Lower lobe of right lung (tissue), 2 donors: ENCODE measurements at regions not wholly inside any gene's neighbourhood (a gene's known extent, or its start where the extent isn't known, plus 50 kb on each side); places are given as distances from the start of the nearest gene placed in this dataset.

Experiments used
- ATAC-seq, 2 donors: fragments of 200-7000 bp; cut with Tn5 transposase; one replicate each; pipeline ENCODE4 v1.9.1; 2020 to 2022; ENCODE audit warnings: mild to moderate bottlenecking in 2 of 2, moderate library complexity in 2 of 2
- DNase-seq: peaks from one replicate; pipeline ENCODE4 v3.0.0-alpha.2; 2020
- H3K27ac ChIP-seq: fragments of 200-600 bp; one replicate; pipeline ENCODE4 v1.8.0; 2022
- H3K27me3 ChIP-seq: fragments of 200-600 bp; one replicate; pipeline ENCODE4 v1.8.0; 2022; ENCODE audit warnings: low read depth
- H3K36me3 ChIP-seq: fragments of 200-600 bp; one replicate; pipeline ENCODE4 v1.8.0; 2022; ENCODE audit warnings: mild to moderate bottlenecking
- H3K4me1 ChIP-seq: fragments of 200-600 bp; one replicate; pipeline ENCODE4 v1.8.0; 2022
- H3K4me3 ChIP-seq: fragments of 200-600 bp; one replicate; pipeline ENCODE4 v1.8.0; 2022; ENCODE audit warnings: mild to moderate bottlenecking
- H3K9me3 ChIP-seq: fragments of 200-600 bp; one replicate; pipeline ENCODE4 v1.8.0; 2022
- CTCF ChIP-seq: fragments of 200-600 bp; IDR thresholded peaks from one replicate; pipeline ENCODE4 v1.8.0; 2022; ENCODE audit warnings: antibody characterized with exemption, mild to moderate bottlenecking
- intact Hi-C: fragments of 100-400 bp; cut with DNase I; formaldehyde crosslinking; loops from one replicate; pipeline ENCODE4 v1.11.0; 2022
- donor health status: DM: no; HTN: yes; CAD: no; lungs with severe emphysema.

DNA sequence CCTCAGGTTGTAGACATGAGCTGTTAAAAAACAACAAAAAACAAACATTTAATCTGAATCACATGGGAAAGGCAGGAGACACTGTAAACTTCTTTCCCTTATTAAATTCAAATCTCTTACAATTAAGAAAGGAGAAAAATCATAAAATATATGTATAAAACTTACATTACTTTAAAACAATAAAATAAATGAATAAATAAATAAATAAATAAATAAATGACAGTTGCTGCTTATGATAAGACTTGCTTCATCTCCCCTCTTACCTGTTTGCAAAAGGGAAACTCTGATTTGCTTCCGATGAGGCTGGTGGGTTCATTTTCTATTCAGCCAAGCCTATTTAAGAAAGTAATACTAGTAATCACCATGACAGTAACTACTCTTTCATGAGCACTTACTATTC is 353.4 kb upstream of the TBL1XR1 start:
- DNase-seq (no peak), ATAC-seq (no peak)
- H3K9me3 ChIP-seq: no peaks in the 10 kb centered on the region
- H3K4me3 ChIP-seq: no peak overlapping the region
- no peak for TF ChIP-seq CTCF
- intact Hi-C loops: no loop called here
- H3K27me3 ChIP-seq: no peaks in the 10 kb centered on the region
- H3K4me1 ChIP-seq: peaks cover 11% of the 10 kb centered on the region
- H3K36me3 ChIP-seq: no peaks in the 10 kb centered on the region
- H3K27ac ChIP-seq: no peak overlapping the region

DNA sequence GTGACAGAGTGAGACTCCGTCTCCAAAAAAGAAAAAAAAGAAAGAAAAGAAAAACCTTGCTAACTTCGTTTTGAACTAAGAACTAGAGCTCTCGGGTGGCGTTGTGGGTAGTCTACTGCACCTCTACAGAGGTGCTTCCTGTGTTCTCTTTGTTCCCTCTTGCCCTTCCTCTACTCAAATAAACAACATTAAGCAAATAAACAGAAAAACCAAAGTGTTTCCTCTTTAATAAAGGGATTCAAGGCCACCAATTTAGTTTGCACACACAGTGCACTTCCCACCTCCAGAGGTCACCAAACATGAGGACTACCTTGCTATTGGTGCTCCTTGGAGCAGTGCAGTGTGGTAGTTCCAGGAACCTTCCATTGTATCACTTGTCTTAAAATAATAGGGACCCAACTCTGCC is 354.2 kb upstream of the TBL1XR1 start:
- Histone ChIP-seq H3K27ac (no peak overlapping the region), H3K9me3 (no peaks in the 10 kb centered on the region), H3K4me3 (no peak overlapping the region), H3K4me1 (peaks cover 11% of the 10 kb centered on the region), H3K27me3 (no peaks in the 10 kb centered on the region), H3K36me3 (no peaks in the 10 kb centered on the region)
- no peak for TF ChIP-seq CTCF
- peak; percentile 24 to 29 for ATAC-seq
- DNase-seq: no peak
- intact Hi-C loops: no loop called here

- H3K9me3 ChIP-seq: no peaks in the 10 kb centered on the region
- H3K4me3 ChIP-seq: no peak overlapping the region
- TF ChIP-seq CTCF: no peak
- H3K36me3 ChIP-seq: no peaks in the 10 kb centered on the region
- DNase-seq (no peak), ATAC-seq (no peak)
- peaks cover 11% of the 10 kb centered on the region for H3K4me1 ChIP-seq
- intact Hi-C loops: no loop called here
- no peaks in the 10 kb centered on the region for H3K27me3 ChIP-seq
- H3K27ac ChIP-seq: no peak overlapping the region
Measured at GRCh38 chr3:177552051-177552450, 354.8 kb upstream of the TBL1XR1 start.

DNA sequence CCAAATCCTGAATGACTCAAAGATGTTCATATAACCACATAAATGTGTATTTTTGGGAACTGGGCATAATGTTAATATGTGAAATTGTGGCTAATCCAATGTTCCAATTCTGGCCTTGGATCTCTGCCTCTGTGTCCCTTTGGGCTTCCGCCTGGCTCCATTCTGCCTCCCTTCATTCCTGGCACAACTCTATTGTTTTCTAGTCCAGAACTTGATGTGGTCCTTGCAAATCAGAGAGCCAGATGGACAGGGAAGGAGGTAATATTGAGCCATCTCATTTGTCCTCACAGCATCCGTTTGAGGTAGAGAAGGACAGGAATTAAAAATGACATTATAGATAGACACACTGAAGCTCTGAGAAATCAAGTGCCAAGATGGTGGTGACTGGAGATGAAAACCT is 355.7 kb upstream of the TBL1XR1 start:
- no peak for DNase-seq

GRCh38 chr3:177553579-177553978 is 356.3 kb upstream of the TBL1XR1 start:
- Histone ChIP-seq H3K36me3 (no peaks in the 10 kb centered on the region), H3K27ac (no peak overlapping the region), H3K4me1 (peaks cover 11% of the 10 kb centered on the region), H3K27me3 (no peaks in the 10 kb centered on the region), H3K9me3 (no peaks in the 10 kb centered on the region), H3K4me3 (no peak overlapping the region)
- intact Hi-C loops: no loop called here
- TF ChIP-seq CTCF: no peak
- DNase-seq (no peak), ATAC-seq (no peak)

More for the DNA sequence above, 355.7 kb upstream of the TBL1XR1 start:
- Histone ChIP-seq H3K4me1 (peaks cover 11% of the 10 kb centered on the region), H3K9me3 (no peaks in the 10 kb centered on the region), H3K4me3 (no peak overlapping the region), H3K27ac (no peak overlapping the region), H3K36me3 (no peaks in the 10 kb centered on the region), H3K27me3 (no peaks in the 10 kb centered on the region)
- ATAC-seq: no peak
- intact Hi-C loops: no loop called here
- no peak for TF ChIP-seq CTCF
